Body of pancreas (tissue), 4 donors: ENCODE measurements at regions not wholly inside any gene's neighbourhood (a gene's known extent, or its start where the extent isn't known, plus 50 kb on each side); places are given as distances from the start of the nearest gene placed in this dataset.

ENCODE experiments used
- POLR2A ChIP-seq, 3 donors: fragments of 450-650 bp; IDR thresholded peaks; one replicate each; pipeline ENCODE4 v1.6.1; 2016; ENCODE audit warnings: antibody characterized with exemption in 3 of 3, mild to moderate bottlenecking in 2 of 3
- TF ChIP-seq, protein P1 (sequence below), 7 experiments: fragments of 450-650 bp in 4 of 7; fragments of 200-600 bp in 3 of 7; sonication (generic) in 3 of 7; IDR thresholded peaks; one replicate each; pipeline ENCODE4 v1.5.1; 2016 to 2019; ENCODE audit warnings: antibody characterized with exemption in 7 of 7

GRCh38 chr6:138652824-138653223 lies 120.7 kb upstream of the CCDC28A start:
- TF ChIP-seq, protein P1, sequence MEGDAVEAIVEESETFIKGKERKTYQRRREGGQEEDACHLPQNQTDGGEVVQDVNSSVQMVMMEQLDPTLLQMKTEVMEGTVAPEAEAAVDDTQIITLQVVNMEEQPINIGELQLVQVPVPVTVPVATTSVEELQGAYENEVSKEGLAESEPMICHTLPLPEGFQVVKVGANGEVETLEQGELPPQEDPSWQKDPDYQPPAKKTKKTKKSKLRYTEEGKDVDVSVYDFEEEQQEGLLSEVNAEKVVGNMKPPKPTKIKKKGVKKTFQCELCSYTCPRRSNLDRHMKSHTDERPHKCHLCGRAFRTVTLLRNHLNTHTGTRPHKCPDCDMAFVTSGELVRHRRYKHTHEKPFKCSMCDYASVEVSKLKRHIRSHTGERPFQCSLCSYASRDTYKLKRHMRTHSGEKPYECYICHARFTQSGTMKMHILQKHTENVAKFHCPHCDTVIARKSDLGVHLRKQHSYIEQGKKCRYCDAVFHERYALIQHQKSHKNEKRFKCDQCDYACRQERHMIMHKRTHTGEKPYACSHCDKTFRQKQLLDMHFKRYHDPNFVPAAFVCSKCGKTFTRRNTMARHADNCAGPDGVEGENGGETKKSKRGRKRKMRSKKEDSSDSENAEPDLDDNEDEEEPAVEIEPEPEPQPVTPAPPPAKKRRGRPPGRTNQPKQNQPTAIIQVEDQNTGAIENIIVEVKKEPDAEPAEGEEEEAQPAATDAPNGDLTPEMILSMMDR (IDR thresholded peaks at IDR 0.05), result no peak
- no peak for TF ChIP-seq POLR2A (IDR thresholded peaks at IDR 0.05)
